GM06990 (cell line): ENCODE measurements at regions not wholly inside any gene's neighbourhood (a gene's known extent, or its start where the extent isn't known, plus 50 kb on each side); places are given as distances from the start of the nearest gene placed in this dataset.
"Not testable (repeated sequence)": the region's sequence is repeated elsewhere in the genome, so short reads cannot be mapped to it uniquely, and the experiment has no call there.

Experiments used
- DNase-seq: peaks from one replicate; pipeline ENCODE4 v3.0.0-alpha.2; 2011; ENCODE audit not compliant: insufficient read length; ENCODE audit errors: extremely low read depth
- H3K27me3 ChIP-seq: replicated peaks from 2 replicates; pipeline ENCODE4 v1.6.0; 2011; ENCODE audit warnings: low read length; ENCODE audit not compliant: control insufficient read depth, insufficient read depth
- H3K36me3 ChIP-seq: 2 replicates; pipeline ENCODE4 v1.5.1; 2011; ENCODE audit warnings: low read length; ENCODE audit not compliant: control insufficient read depth, insufficient read depth
- H3K4me3 ChIP-seq: replicated peaks from 2 replicates; pipeline ENCODE4 v1.5.1; 2011; ENCODE audit warnings: low read depth, mild to moderate bottlenecking, control low read depth, low read length
- CTCF ChIP-seq: IDR thresholded peaks from 2 replicates; pipeline ENCODE4 v1.5.1; 2011; ENCODE audit warnings: low read length, control low read depth, mild to moderate bottlenecking, inconsistent platforms; ENCODE audit not compliant: insufficient read depth, poor library complexity, severe bottlenecking

- no peaks in the 10 kb centered on the region for H3K36me3 ChIP-seq
- no peak overlapping the region for H3K4me3 ChIP-seq
- no peak for TF ChIP-seq CTCF
- no peaks in the 10 kb centered on the region for H3K27me3 ChIP-seq
- no peak for DNase-seq
Observed at GRCh38 chr20:30816182-30816645, 441.2 kb upstream of the DEFB115 start.

- not testable (repeated sequence) for H3K4me3 ChIP-seq, H3K36me3 ChIP-seq, H3K27me3 ChIP-seq, DNase-seq
Observed at GRCh38 chr20:30821615-30822014, 435.8 kb upstream of the DEFB115 start.

GRCh38 chr20:30824666-30825065 is 432.8 kb upstream of the DEFB115 start:
- not testable (repeated sequence) for DNase-seq, H3K36me3 ChIP-seq, H3K27me3 ChIP-seq, H3K4me3 ChIP-seq

- not testable (repeated sequence) for DNase-seq, H3K27me3 ChIP-seq
Observed at GRCh38 chr20:30845923-30846322, 411.5 kb upstream of the DEFB115 start.

GRCh38 chr20:30868271-30868670 is 389.2 kb upstream of the DEFB115 start:
- not testable (repeated sequence) for H3K27me3 ChIP-seq, H3K36me3 ChIP-seq, DNase-seq, H3K4me3 ChIP-seq

More at GRCh38 chr20:30845923-30846322, 411.5 kb upstream of the DEFB115 start:
- H3K4me3 ChIP-seq, H3K36me3 ChIP-seq: not testable (repeated sequence)

GRCh38 chr20:30871127-30871526 is 386.3 kb upstream of the DEFB115 start:
- not testable (repeated sequence) for H3K27me3 ChIP-seq, DNase-seq, H3K4me3 ChIP-seq, H3K36me3 ChIP-seq

GRCh38 chr20:30872252-30872651 is 385.2 kb upstream of the DEFB115 start:
- H3K27me3 ChIP-seq, DNase-seq, H3K36me3 ChIP-seq, H3K4me3 ChIP-seq: not testable (repeated sequence)

GRCh38 chr20:30875868-30876267 is 381.6 kb upstream of the DEFB115 start:
- not testable (repeated sequence) for H3K36me3 ChIP-seq, H3K4me3 ChIP-seq, H3K27me3 ChIP-seq, DNase-seq

GRCh38 chr20:30891400-30891799 is 366.1 kb upstream of the DEFB115 start:
- H3K27me3 ChIP-seq, H3K36me3 ChIP-seq, H3K4me3 ChIP-seq, DNase-seq: not testable (repeated sequence)

GRCh38 chr20:30892541-30893345 is 364.7 kb upstream of the DEFB115 start:
- no peak overlapping the region for H3K4me3 ChIP-seq
- no peaks in the 10 kb centered on the region for H3K36me3 ChIP-seq
- no peak for DNase-seq
- H3K27me3 ChIP-seq: no peaks in the 10 kb centered on the region
- no peak for TF ChIP-seq CTCF

- not testable (repeated sequence) for DNase-seq, H3K36me3 ChIP-seq, H3K27me3 ChIP-seq, H3K4me3 ChIP-seq
Observed at GRCh38 chr20:30893346-30894314, 363.8 kb upstream of the DEFB115 start.
